ENCODE measurements at regions not wholly inside any gene's neighbourhood (a gene's known extent, or its start where the extent isn't known, plus 50 kb on each side); places are given as distances from the start of the nearest gene placed in this dataset.

GRCh38 chr7:12905671-12906070, 218.2 kb downstream of the ARL4A start:
- Histone ChIP-seq H3K27ac (no peak overlapping the region), H3K36me3 (ENCODE audit: insufficient read depth in 1 of 2, low read depth in 1 of 2) (no peaks in the 10 kb centered on the region), H3K4me1 (no peaks in the 10 kb centered on the region), H3K27me3 (ENCODE audit: insufficient read depth in 3 of 3, low read length in 2 of 3) (no peaks in the 10 kb centered on the region), H3K9me3 (no peaks in the 10 kb centered on the region), H3K4me3 (no peak overlapping the region)
- DNase-seq (no peak), ATAC-seq (no peak)
- 87 to 93% (median 89%) methylated on average over 5 of the region's 5 CpGs for WGBS, 3 donors
- TF ChIP-seq CTCF (IDR thresholded peaks at IDR 0.05) = no peak
- intact Hi-C loops (cut with DNase I) = no loop called here

DNA sequence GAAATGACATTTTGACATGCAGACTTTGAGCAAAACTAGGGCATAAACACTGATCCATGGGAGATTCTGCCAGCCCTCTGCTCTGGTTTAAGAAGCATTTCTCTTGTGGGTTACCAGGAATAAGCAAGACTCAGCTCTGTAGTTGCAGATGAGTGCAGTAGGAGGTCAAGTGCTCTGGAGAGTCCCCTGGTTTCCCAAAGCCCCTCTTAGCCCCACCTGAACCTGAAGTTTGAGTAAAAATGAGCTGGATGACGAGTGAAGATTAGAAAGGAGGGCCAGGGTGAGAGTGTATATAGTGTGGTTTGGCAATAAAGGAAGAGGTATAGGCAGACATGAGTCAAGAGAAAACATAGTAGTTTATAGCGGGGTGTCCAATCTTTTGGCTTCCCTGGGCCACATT, 220.3 kb downstream of the ARL4A start:
- no peaks in the 10 kb centered on the region for H3K27me3 ChIP-seq (ENCODE audit: insufficient read depth in 3 of 3, low read length in 2 of 3)
- H3K9me3 ChIP-seq = no peaks in the 10 kb centered on the region
- no peaks in the 10 kb centered on the region for H3K4me1 ChIP-seq
- DNase-seq (no peak), ATAC-seq (no peak)
- no peak overlapping the region for H3K4me3 ChIP-seq
- intact Hi-C loops (cut with DNase I) = no loop called here
- no peaks in the 10 kb centered on the region for H3K36me3 ChIP-seq (ENCODE audit: insufficient read depth in 1 of 2, low read depth in 1 of 2)
- no peak overlapping the region for H3K27ac ChIP-seq
- WGBS, 3 donors = 92 to 94% (median 93%) methylated on average over 2 of the region's 2 CpGs
- TF ChIP-seq CTCF (IDR thresholded peaks at IDR 0.05) = no peak

GRCh38 chr7:12909483-12909882, 222.1 kb downstream of the ARL4A start:
- DNase-seq (no peak), ATAC-seq (no peak)
- intact Hi-C loops (cut with DNase I) = no loop called here
- H3K27ac ChIP-seq = no peak overlapping the region
- no peaks in the 10 kb centered on the region for H3K9me3 ChIP-seq
- 81 to 88% (median 85%) methylated on average over 1 of the region's 1 CpG for WGBS, 3 donors
- H3K27me3 ChIP-seq (ENCODE audit: insufficient read depth in 3 of 3, low read length in 2 of 3) = no peaks in the 10 kb centered on the region
- no peaks in the 10 kb centered on the region for H3K4me1 ChIP-seq
- H3K36me3 ChIP-seq (ENCODE audit: insufficient read depth in 1 of 2, low read depth in 1 of 2) = no peaks in the 10 kb centered on the region
- no peak for TF ChIP-seq CTCF (IDR thresholded peaks at IDR 0.05)
- no peak overlapping the region for H3K4me3 ChIP-seq

- Histone ChIP-seq H3K36me3 (ENCODE audit: insufficient read depth in 1 of 2, low read depth in 1 of 2) (no peaks in the 10 kb centered on the region), H3K4me1 (no peaks in the 10 kb centered on the region), H3K4me3 (no peak overlapping the region), H3K27me3 (ENCODE audit: insufficient read depth in 3 of 3, low read length in 2 of 3) (no peaks in the 10 kb centered on the region), H3K9me3 (no peaks in the 10 kb centered on the region), H3K27ac (no peak overlapping the region)
- intact Hi-C loops (cut with DNase I) = no loop called here
- ATAC-seq (no peak), DNase-seq (no peak)
- 76 to 81% (median 79%) methylated on average over 2 of the region's 2 CpGs for WGBS, 3 donors
- no peak for TF ChIP-seq CTCF (IDR thresholded peaks at IDR 0.05)
These were observed 223.6 kb downstream of the ARL4A start for GRCh38 chr7:12911053-12911452.

- no peak overlapping the region for H3K27ac ChIP-seq
- intact Hi-C loops (cut with DNase I) = no loop called here
- TF ChIP-seq CTCF (IDR thresholded peaks at IDR 0.05) = no peak
- no peaks in the 10 kb centered on the region for H3K9me3 ChIP-seq
- H3K36me3 ChIP-seq (ENCODE audit: insufficient read depth in 1 of 2, low read depth in 1 of 2) = no peaks in the 10 kb centered on the region
- no peak for ATAC-seq
- WGBS, 3 donors = 50 to 52% (median 50%) methylated on average over 3 of the region's 3 CpGs
- no peak overlapping the region for H3K4me3 ChIP-seq
- DNase-seq = no peak
- H3K27me3 ChIP-seq (ENCODE audit: insufficient read depth in 3 of 3, low read length in 2 of 3) = no peaks in the 10 kb centered on the region
- no peaks in the 10 kb centered on the region for H3K4me1 ChIP-seq
These were observed 225.6 kb downstream of the ARL4A start for GRCh38 chr7:12913002-12913401.

Data from psoas muscle (tissue), 7 donors.